ENCODE measurements at regions not wholly inside any gene's neighbourhood (a gene's known extent, or its start where the extent isn't known, plus 50 kb on each side); places are given as distances from the start of the nearest gene placed in this dataset.

- no peak for DNase-seq (ENCODE audit: low read depth)
- H3K4me3 ChIP-seq (ENCODE audit: low read depth, low read length), result no peak overlapping the region
- no peak for TF ChIP-seq CTCF (IDR thresholded peaks at IDR 0.05; ENCODE audit: low read depth, low read length, missing control alignments)
These were observed 132.3 kb upstream of the UMPS start for GRCh38 chr3:124597979-124598378.

GRCh38 chr3:124599147-124599765 lies 131.0 kb upstream of the UMPS start:
- no peak for DNase-seq (ENCODE audit: low read depth)
- TF ChIP-seq CTCF (IDR thresholded peaks at IDR 0.05; ENCODE audit: low read depth, low read length, missing control alignments), result no peak
- no peak overlapping the region for H3K4me3 ChIP-seq (ENCODE audit: low read depth, low read length)

GRCh38 chr3:124599779-124600693 lies 130.2 kb upstream of the UMPS start:
- no peak for TF ChIP-seq CTCF (IDR thresholded peaks at IDR 0.05; ENCODE audit: low read depth, low read length, missing control alignments)
- H3K4me3 ChIP-seq (ENCODE audit: low read depth, low read length), result no peak overlapping the region
- no peak for DNase-seq (ENCODE audit: low read depth)

GRCh38 chr3:124600765-124601164 lies 129.5 kb upstream of the UMPS start:
- no peak for DNase-seq (ENCODE audit: low read depth)
- no peak for TF ChIP-seq CTCF (IDR thresholded peaks at IDR 0.05; ENCODE audit: low read depth, low read length, missing control alignments)
- H3K4me3 ChIP-seq (ENCODE audit: low read depth, low read length), result no peak overlapping the region

- no peak overlapping the region for H3K4me3 ChIP-seq (ENCODE audit: low read depth, low read length)
- no peak for DNase-seq (ENCODE audit: low read depth)
- TF ChIP-seq CTCF (IDR thresholded peaks at IDR 0.05; ENCODE audit: low read depth, low read length, missing control alignments), result no peak
These were observed 129.1 kb upstream of the UMPS start for GRCh38 chr3:124601190-124601589.

- no peak for DNase-seq (ENCODE audit: low read depth)
- no peak for TF ChIP-seq CTCF (IDR thresholded peaks at IDR 0.05; ENCODE audit: low read depth, low read length, missing control alignments)
- no peak overlapping the region for H3K4me3 ChIP-seq (ENCODE audit: low read depth, low read length)
These were observed 127.1 kb upstream of the UMPS start for GRCh38 chr3:124602980-124603627.

All from GM12864 (cell line).